ENCODE measurements at regions not wholly inside any gene's neighbourhood (a gene's known extent, or its start where the extent isn't known, plus 50 kb on each side); places are given as distances from the start of the nearest gene placed in this dataset.
"Not testable (repeated sequence)": the region's sequence is repeated elsewhere in the genome, so short reads cannot be mapped to it uniquely, and the experiment has no call there.

DNA sequence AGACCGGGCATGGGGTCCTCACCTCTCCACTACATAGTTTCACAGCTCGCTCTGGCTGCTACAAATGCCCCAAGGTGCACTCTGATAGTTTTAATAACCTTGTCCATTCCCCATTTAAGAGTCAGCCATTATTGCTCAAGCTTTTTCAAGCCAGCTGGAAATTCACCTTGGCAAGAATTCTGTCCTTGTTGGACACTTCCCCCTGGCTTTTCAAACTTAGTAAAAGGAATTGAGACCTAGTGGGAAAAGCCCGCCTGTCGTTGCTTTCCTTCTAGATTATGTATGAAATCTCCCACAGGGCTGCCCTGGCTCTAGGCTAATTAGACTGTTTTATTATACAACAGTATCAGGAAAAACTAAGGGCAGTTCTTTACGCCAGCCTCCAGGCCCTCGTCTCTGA is 293.7 kb upstream of the GADL1 start:
- DNase-seq = no peak

DNA sequence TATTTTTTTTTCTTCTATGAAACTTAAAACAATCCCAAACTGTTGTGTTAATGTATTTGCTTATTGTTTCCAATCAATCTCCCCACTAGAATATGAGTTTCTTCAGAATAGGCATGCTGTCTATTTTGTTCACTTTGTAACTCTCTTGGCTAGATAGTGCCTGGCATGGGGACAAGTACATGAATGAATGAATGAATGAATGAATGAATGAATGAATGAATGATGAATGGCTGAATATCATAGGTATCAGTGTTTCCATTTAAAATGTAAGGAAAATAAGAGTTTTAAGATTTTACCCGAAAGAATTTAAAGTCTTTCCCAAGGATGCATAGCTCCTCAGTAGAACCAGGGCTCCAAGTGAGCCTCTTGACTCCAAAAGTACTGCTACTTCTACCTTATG is 294.9 kb upstream of the GADL1 start:
- DNase-seq = no peak

DNA sequence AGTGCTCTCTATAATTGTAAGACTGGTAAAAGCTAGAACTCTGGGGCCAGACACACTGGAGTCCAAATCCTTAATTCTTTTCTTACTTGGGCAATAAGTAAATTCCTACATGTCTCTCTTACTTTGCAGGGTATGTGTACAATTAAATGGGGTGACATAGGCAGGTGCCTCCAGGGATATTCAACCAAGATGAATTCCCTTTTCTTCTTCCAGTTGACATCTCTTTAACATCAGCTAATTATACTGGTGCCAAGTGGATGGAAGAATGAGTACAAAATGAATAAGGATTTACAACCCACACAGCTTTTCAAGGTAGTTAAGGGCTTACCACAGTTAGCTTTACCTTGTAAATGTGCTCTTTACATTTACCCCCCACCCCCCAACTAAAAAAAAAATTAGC is 295.5 kb upstream of the GADL1 start:
- DNase-seq = no peak

- no peak for DNase-seq
These were observed 296.9 kb upstream of the GADL1 start for GRCh38 chr3:31191354-31191753.

- DNase-seq = no peak
These were observed 299.0 kb upstream of the GADL1 start for GRCh38 chr3:31193429-31193828.

GRCh38 chr3:31193871-31194270 is 299.4 kb upstream of the GADL1 start:
- DNase-seq = no peak

DNA sequence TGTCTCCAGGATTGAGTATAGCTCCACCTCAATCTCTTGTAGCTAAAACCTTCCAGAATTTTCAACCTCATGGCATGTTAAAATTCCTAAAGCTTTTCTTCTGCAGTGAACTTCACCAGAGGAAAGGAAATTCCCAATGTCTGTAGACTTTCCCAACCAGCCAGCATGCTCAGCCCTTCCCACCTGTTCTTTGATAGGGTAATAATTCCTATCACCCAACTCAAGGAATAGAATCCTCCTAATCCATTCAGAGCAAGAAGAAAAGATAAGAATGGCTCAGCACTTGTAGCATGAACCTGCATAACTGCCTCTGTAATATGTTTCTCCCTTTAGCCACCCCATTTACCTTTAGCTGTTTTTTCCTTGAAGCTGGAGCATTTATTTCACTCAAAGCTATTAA is 301.8 kb upstream of the GADL1 start:
- DNase-seq = no peak

- no peak for DNase-seq
These were observed 302.5 kb upstream of the GADL1 start for GRCh38 chr3:31196881-31197364.

- no peak for DNase-seq
These were observed 303.5 kb upstream of the GADL1 start for GRCh38 chr3:31197941-31198340.

DNA sequence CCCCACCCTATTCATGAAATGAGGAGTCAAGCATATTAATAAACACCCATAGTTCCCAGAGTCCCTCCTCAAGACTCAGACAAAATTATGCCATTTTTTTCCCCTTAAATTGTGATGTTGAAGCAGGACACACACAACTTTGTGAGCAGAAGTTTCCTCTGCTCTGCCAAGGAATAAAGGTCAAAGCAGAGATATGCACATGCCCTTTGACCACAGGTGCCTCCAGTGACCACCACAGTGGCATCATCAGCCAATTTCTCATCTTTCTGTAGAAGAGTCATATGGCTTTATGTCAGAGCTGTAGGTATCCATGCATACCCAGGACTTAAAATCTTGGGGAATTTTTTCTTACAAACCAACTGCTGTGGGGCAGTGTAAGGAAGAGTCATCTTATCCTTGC is 304.4 kb upstream of the GADL1 start:
- DNase-seq = no peak

GRCh38 chr3:31203960-31204795 is 309.7 kb upstream of the GADL1 start:
- no peak for DNase-seq

DNA sequence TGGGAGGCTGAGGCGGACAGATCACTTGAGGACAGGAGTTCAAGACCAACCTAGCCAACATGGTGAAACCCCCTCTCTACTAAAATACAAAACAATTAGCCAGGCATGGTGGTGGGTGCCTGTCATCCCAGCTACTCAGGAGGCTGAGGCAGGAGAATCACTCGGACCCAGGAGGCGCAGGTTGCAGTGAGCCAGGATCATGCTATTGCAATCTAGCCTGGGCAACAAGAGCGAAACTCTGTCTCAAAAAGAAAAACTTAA is 310.3 kb upstream of the GADL1 start:
- DNase-seq = not testable (repeated sequence)

- no peak for DNase-seq
These were observed 315.7 kb upstream of the GADL1 start for GRCh38 chr3:31210068-31210645.

- no peak for DNase-seq
These were observed 318.7 kb upstream of the STT3B start for GRCh38 chr3:31213869-31214486.

DNA sequence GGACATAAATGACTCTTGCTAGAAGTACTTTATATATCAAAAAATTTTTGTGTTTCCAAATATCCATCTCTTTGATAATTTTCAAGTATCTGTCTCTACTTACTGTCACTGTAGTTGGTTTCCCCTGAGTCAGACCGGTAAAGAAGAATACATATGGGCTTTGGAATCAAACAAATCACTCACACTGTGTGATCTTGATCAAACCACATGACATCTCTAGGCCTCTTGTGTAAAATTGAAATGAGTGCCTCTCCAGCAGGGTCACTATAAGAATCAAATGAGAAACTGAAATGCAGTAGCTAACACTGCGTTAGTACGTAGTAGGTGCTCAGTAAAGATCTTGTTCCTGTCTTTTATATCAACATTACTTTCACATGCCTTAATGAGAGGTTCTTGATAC is 314.6 kb upstream of the STT3B start:
- DNase-seq = no peak

GRCh38 chr3:31219131-31219843 is 313.4 kb upstream of the STT3B start:
- DNase-seq = no peak

- DNase-seq = no peak
These were observed 312.3 kb upstream of the STT3B start for GRCh38 chr3:31220431-31220830.

GRCh38 chr3:31223278-31223677 is 309.4 kb upstream of the STT3B start:
- no peak for DNase-seq

DNA sequence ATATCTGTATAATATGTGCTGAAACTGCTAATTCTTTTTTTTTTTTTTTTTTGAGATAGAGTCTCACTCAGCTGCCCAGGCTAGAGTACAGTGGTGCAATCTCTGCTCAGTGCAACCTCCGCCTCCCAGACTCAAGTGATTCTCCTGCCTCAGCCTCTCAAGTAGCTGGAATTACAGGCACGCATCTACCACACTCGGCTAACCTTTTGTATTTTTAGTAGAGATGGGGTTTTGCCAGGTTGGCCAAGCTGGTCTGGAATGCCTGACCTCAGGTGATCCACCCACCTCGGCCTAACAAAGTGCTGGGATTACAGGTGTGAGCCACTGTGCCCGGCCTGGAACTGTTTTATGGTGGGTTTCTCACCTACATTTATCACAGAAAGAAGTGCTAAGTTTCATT is 307.8 kb upstream of the STT3B start:
- no peak for DNase-seq

DNA sequence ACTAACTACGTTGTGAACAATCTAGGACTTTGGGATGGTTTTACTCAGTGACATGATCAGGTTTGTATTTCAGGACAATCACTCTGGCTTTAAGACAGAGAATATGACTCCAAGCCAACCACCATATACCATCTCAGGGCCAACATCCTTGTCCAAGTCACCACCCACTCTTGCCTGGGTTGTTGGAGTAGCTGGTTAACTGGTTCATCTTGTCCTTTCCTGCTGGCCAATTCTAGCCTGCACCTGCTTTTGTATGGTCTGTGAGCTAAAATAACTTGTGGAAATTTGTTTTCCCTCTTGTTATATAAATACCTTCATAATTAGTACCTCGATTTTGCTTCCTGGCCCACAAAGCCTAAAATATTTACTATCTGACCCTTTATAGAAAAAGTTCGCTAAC is 306.8 kb upstream of the STT3B start:
- DNase-seq = no peak

GRCh38 chr3:31226346-31226745 is 306.4 kb upstream of the STT3B start:
- no peak for DNase-seq

DNA sequence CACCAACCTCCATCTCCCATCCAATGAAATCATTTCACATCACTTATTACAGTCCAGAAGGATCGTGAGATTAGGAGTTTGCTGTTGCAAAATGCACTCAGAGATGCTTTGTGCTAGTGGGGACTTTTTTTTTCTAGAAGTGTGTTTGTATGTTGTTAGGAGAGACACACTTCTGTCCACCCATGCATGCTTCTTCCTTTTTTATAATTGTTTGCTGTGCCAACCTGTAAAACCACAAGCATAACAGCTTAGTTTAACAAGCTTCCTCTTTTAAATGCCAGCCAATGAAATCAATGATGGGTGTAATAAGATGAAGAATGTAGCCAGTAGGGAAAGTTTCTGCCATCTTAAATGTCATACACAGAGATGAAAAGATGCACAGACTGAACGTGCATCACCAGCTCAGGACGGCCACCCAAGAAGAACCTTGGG is 305.6 kb upstream of the STT3B start:
- no peak for DNase-seq

DNA sequence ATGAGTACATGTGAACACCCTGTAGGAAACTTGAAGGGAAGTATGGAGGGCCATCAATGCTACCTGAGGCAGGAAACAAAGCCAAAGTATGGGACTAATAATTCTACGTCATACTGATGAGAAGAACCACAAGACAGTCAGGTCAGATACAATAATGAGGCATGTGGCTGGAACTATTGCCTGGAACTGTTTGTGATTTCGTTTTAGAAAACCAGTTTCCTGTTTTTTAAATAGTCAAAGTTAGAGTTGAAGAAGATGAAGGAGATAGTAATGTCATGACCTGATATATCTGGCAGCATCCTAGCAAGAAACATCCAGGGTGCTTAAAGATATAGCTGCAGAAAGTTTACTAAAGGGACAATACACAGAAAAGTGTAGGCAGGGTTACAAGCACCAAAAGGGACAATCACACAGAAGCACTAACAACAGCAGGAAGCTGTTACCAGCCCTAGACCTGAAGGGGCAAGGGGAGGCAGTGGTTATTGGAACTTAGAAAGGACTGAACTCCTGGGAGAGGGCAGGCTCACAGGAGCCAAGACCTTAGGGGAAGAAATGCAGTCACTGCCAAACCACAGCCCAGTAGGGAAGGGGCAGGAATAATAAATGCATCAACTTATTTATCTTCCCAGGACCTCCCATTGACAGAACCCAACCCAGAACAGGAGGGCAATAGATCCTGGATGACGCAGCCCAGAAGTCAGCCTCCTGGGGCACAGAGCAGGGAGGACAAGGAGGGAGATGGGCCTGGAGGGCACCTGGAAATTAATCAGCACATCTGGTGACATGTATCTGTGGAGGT is 302.1 kb upstream of the STT3B start:
- no peak for DNase-seq

All from activated CD8-positive, alpha-beta memory T cell treated with anti-CD3 and anti-CD28 coated beads, Interleukin-2, amount 50 U/mL, for 4 hours (primary cell).